Trophoblast cell (in vitro differentiated cells and primary cell): ENCODE measurements at regions not wholly inside any gene's neighbourhood (a gene's known extent, or its start where the extent isn't known, plus 50 kb on each side); places are given as distances from the start of the nearest gene placed in this dataset.

Experiments used
- DNase-seq, 2 donors: peaks; one replicate each; pipeline ENCODE4 v3.0.0-alpha.2; 2016
- H2AFZ ChIP-seq: 2 replicates; pipeline ENCODE4 v1.6.1; 2013; ENCODE audit warnings: low read length, moderate library complexity, mild to moderate bottlenecking; ENCODE audit not compliant: insufficient read depth, poor library complexity
- H2AK5ac ChIP-seq: 2 replicates; pipeline ENCODE4 v1.6.1; 2013; ENCODE audit warnings: mild to moderate bottlenecking, low read length
- H2BK120ac ChIP-seq: 2 replicates; pipeline ENCODE4 v1.6.1; 2013; ENCODE audit warnings: low read length, mild to moderate bottlenecking, moderate library complexity; ENCODE audit not compliant: insufficient read depth, poor library complexity
- H2BK12ac ChIP-seq: 2 replicates; pipeline ENCODE4 v1.6.1; 2013; ENCODE audit warnings: mild to moderate bottlenecking, low read length, moderate library complexity
- H2BK5ac ChIP-seq: 2 replicates; pipeline ENCODE4 v1.6.1; 2013; ENCODE audit warnings: low read length, low read depth, moderate library complexity, mild to moderate bottlenecking; ENCODE audit not compliant: poor library complexity
- H3K14ac ChIP-seq: 2 replicates; pipeline ENCODE4 v1.6.1; 2013; ENCODE audit warnings: mild to moderate bottlenecking, low read length
- H3K18ac ChIP-seq: 2 replicates; pipeline ENCODE4 v1.6.1; 2013; ENCODE audit warnings: mild to moderate bottlenecking, low read length
- H3K23ac ChIP-seq: 2 replicates; pipeline ENCODE4 v1.6.1; 2013; ENCODE audit warnings: low read length
- H3K27ac ChIP-seq: 2 replicates; pipeline ENCODE4 v1.5.1; 2013; ENCODE audit warnings: low read depth, mild to moderate bottlenecking, inconsistent platforms, low read length, moderate library complexity
- H3K27me3 ChIP-seq: 2 replicates; pipeline ENCODE4 v1.6.1; 2013; ENCODE audit warnings: inconsistent platforms, mild to moderate bottlenecking, low read length, moderate library complexity; ENCODE audit not compliant: insufficient read depth
- H3K36me3 ChIP-seq, 2 experiments: 1 replicate in 1 of 2; 2 replicates in 1 of 2; pipeline ENCODE4 v1.6.1; 2013; ENCODE audit warnings: low read length in 2 of 2, mild to moderate bottlenecking in 2 of 2, moderate library complexity in 1 of 2; ENCODE audit not compliant: insufficient read depth in 2 of 2, control insufficient read depth in 1 of 2
- H3K4ac ChIP-seq: 2 replicates; pipeline ENCODE4 v1.6.1; 2013; ENCODE audit warnings: low read depth, mild to moderate bottlenecking, low read length, moderate library complexity
- H3K4me1 ChIP-seq, 2 experiments: 1 replicate in 1 of 2; 2 replicates in 1 of 2; pipeline ENCODE4 v1.6.1; 2013; ENCODE audit warnings: low read length in 2 of 2, mild to moderate bottlenecking in 2 of 2, moderate library complexity in 1 of 2; ENCODE audit not compliant: insufficient read depth in 2 of 2, control insufficient read depth in 1 of 2
- H3K4me2 ChIP-seq: 2 replicates; pipeline ENCODE4 v1.6.1; 2013; ENCODE audit warnings: inconsistent platforms, mild to moderate bottlenecking, low read length, moderate library complexity
- H3K4me3 ChIP-seq: 2 replicates; pipeline ENCODE4 v1.5.1; 2013; ENCODE audit warnings: mild to moderate bottlenecking, low read depth, low read length, inconsistent platforms
- H3K79me1 ChIP-seq: one replicate; pipeline ENCODE4 v1.6.1; 2013; ENCODE audit warnings: low read length
- H3K79me2 ChIP-seq: 2 replicates; pipeline ENCODE4 v1.6.1; 2013; ENCODE audit warnings: low read length, mild to moderate bottlenecking; ENCODE audit not compliant: control insufficient read depth, insufficient read depth, poor library complexity
- H3K9ac ChIP-seq: 2 replicates; pipeline ENCODE4 v1.6.1; 2013; ENCODE audit warnings: mild to moderate bottlenecking, low read length
- H3K9me3 ChIP-seq: 2 replicates; pipeline ENCODE4 v1.6.1; 2013; ENCODE audit warnings: low read depth, mild to moderate bottlenecking, control low read depth, inconsistent platforms, low read length; ENCODE audit not compliant: insufficient read depth
- H4K12ac ChIP-seq: 2 replicates; pipeline ENCODE4 v1.6.1; 2013; ENCODE audit warnings: low read depth, mild to moderate bottlenecking, low read length, moderate library complexity
- H4K8ac ChIP-seq: 2 replicates; pipeline ENCODE4 v1.6.1; 2013; ENCODE audit warnings: low read depth, mild to moderate bottlenecking, low read length, moderate library complexity
- H4K91ac ChIP-seq: one replicate; pipeline ENCODE4 v1.6.1; 2013; ENCODE audit warnings: low read depth, mild to moderate bottlenecking, low read length, moderate library complexity
- WGBS: extraction: QIAGEN DNeasy Blood & Tissue Kit; methylation state at CpG from one replicate; pipeline ENCODE4 v1.1.7; 2013; ENCODE audit warnings: missing lambda C conversion rate; ENCODE audit not compliant: insufficient read length, insufficient coverage; ENCODE audit errors: extremely low coverage; 5-methylcytosine and 5-hydroxymethylcytosine counted together

GRCh38 chr2:176595986-176596385 is 326.7 kb downstream of the MTX2 start:
- H3K18ac ChIP-seq, result no peak overlapping the region
- H3K79me2 ChIP-seq, result no peaks in the 10 kb centered on the region
- no peak overlapping the region for H4K91ac ChIP-seq
- no peak overlapping the region for H3K4me3 ChIP-seq
- no peak overlapping the region for H2AK5ac ChIP-seq
- no peaks in the 10 kb centered on the region for H3K79me1 ChIP-seq
- H3K36me3 ChIP-seq, result no peaks in the 10 kb centered on the region
- no CpG with 5 or more reads among the region's 3 CpGs for WGBS
- no peak overlapping the region for H4K12ac ChIP-seq
- H3K4me2 ChIP-seq, result no peak overlapping the region
- no peak overlapping the region for H3K9ac ChIP-seq
- no peak overlapping the region for H3K14ac ChIP-seq
- no peak overlapping the region for H3K4ac ChIP-seq
- no peak overlapping the region for H2BK5ac ChIP-seq
- H3K4me1 ChIP-seq, result no peaks in the 10 kb centered on the region
- no peak overlapping the region for H4K8ac ChIP-seq
- H3K27ac ChIP-seq, result no peak overlapping the region
- H3K27me3 ChIP-seq, result no peaks in the 10 kb centered on the region
- no peak for DNase-seq
- no peak overlapping the region for H3K23ac ChIP-seq
- H2AFZ ChIP-seq, result no peak overlapping the region
- no peaks in the 10 kb centered on the region for H3K9me3 ChIP-seq
- H2BK12ac ChIP-seq, result no peak overlapping the region
- H2BK120ac ChIP-seq, result no peak overlapping the region

- Histone ChIP-seq H2AK5ac (no peak overlapping the region), H2BK5ac (no peak overlapping the region), H3K36me3 (no peaks in the 10 kb centered on the region), H4K12ac (no peak overlapping the region), H3K23ac (no peak overlapping the region), H3K9ac (no peak overlapping the region), H3K9me3 (no peaks in the 10 kb centered on the region), H2BK120ac (no peak overlapping the region), H3K79me1 (no peaks in the 10 kb centered on the region), H3K4me1 (no peaks in the 10 kb centered on the region), H4K8ac (no peak overlapping the region), H3K27ac (no peak overlapping the region), H3K79me2 (no peaks in the 10 kb centered on the region), H3K27me3 (no peaks in the 10 kb centered on the region), H3K4me3 (no peak overlapping the region), H3K4me2 (no peak overlapping the region), H3K14ac (no peak overlapping the region), H3K18ac (no peak overlapping the region), H4K91ac (no peak overlapping the region), H2BK12ac (no peak overlapping the region), H2AFZ (no peak overlapping the region), H3K4ac (no peak overlapping the region)
- no CpG with 5 or more reads among the region's 1 CpG for WGBS
- DNase-seq, result no peak
Measured at GRCh38 chr2:176597916-176598315, 328.7 kb downstream of the MTX2 start.

DNA sequence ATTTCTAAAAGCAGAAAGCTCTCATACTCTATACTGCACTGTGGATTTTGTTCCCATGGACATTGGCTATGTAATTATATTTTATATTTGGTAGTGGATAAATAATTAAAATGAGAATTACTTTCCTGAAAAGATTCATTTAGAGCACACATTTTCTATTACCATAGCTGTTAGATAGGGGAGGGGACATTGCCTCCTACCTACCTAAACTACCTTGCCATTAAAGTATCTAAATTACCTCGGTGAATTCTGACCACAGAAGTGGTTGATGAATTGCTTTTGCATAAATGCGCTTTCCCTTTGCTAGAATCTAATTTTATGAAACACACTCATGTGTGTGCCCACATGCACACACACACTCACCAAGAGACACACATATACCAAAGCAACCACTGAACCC is 329.1 kb downstream of the MTX2 start:
- no peaks in the 10 kb centered on the region for H3K36me3 ChIP-seq
- H3K9ac ChIP-seq, result no peak overlapping the region
- H2AK5ac ChIP-seq, result no peak overlapping the region
- no peak overlapping the region for H2BK12ac ChIP-seq
- no peaks in the 10 kb centered on the region for H3K79me1 ChIP-seq
- no peaks in the 10 kb centered on the region for H3K9me3 ChIP-seq
- H3K4me1 ChIP-seq, result no peaks in the 10 kb centered on the region
- H3K27me3 ChIP-seq, result no peaks in the 10 kb centered on the region
- H3K4ac ChIP-seq, result no peak overlapping the region
- no peak overlapping the region for H4K8ac ChIP-seq
- no peak overlapping the region for H3K14ac ChIP-seq
- no peak overlapping the region for H3K27ac ChIP-seq
- no peaks in the 10 kb centered on the region for H3K79me2 ChIP-seq
- H3K23ac ChIP-seq, result no peak overlapping the region
- H2BK120ac ChIP-seq, result no peak overlapping the region
- no peak overlapping the region for H2AFZ ChIP-seq
- no peak overlapping the region for H3K4me3 ChIP-seq
- H4K91ac ChIP-seq, result no peak overlapping the region
- no CpG with 5 or more reads among the region's 2 CpGs for WGBS
- no peak for DNase-seq
- H3K18ac ChIP-seq, result no peak overlapping the region
- no peak overlapping the region for H3K4me2 ChIP-seq
- H2BK5ac ChIP-seq, result no peak overlapping the region
- no peak overlapping the region for H4K12ac ChIP-seq

DNA sequence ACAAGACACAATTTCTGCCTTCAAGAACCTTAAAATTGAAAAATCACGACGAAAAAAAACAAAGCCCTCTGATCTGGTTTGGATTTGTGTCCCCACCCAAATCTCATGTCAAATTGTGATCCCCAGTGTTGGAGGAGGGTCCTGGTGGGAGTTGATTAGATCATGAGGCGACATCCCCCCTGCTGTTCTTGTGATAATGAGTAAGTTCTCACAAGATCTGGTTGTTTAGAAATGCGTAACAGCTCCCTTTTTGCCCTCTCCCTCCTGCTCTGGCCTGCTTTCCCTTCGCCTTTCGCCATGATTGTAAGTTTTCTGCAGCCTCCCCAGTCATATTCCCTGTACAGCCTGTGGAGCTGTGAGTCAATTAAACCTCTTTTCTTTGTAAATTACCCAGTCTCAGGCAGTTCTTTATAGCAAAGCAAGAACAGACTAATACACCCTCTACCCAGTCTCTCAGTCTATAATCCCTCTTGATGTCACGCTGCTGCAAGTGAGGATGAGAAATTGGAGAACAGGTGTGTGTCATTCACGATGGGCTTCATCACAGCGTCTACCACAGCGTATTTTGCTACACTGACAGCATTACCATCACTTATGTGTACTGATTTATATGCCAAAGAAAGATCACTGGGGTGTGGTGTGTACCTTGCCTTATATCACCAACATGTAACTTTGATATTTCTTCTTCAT is 330.7 kb downstream of the MTX2 start:
- Histone ChIP-seq H3K36me3 (no peaks in the 10 kb centered on the region), H4K12ac (no peak overlapping the region), H3K4ac (no peak overlapping the region), H3K23ac (no peak overlapping the region), H3K79me2 (no peaks in the 10 kb centered on the region), H3K4me3 (no peak overlapping the region), H2BK12ac (no peak overlapping the region), H3K4me2 (no peak overlapping the region), H2AFZ (no peak overlapping the region), H3K18ac (no peak overlapping the region), H3K27me3 (no peaks in the 10 kb centered on the region), H2BK5ac (no peak overlapping the region), H3K27ac (no peak overlapping the region), H3K79me1 (no peaks in the 10 kb centered on the region), H3K14ac (no peak overlapping the region), H3K4me1 (no peaks in the 10 kb centered on the region), H4K8ac (no peak overlapping the region), H4K91ac (no peak overlapping the region), H3K9ac (no peak overlapping the region), H2AK5ac (no peak overlapping the region), H2BK120ac (no peak overlapping the region), H3K9me3 (peaks cover 1% of the 10 kb centered on the region)
- no CpG with 5 or more reads among the region's 10 CpGs for WGBS
- DNase-seq, result no peak
